Activated CD8-positive, alpha-beta T cell treated with anti-CD3 and anti-CD28 coated beads for 36 hours (primary cell): ENCODE measurements at regions not wholly inside any gene's neighbourhood (a gene's known extent, or its start where the extent isn't known, plus 50 kb on each side); places are given as distances from the start of the nearest gene placed in this dataset.

Experiments
- ATAC-seq: fragments of 200-7000 bp; cut with Tn5 transposase; one replicate; pipeline ENCODE4 v1.10.0; 2021; ENCODE audit warnings: mild to moderate bottlenecking, moderate library complexity
- CTCF ChIA-PET: fragments of 350-600 bp; sonication (Branson Sonifier 250); formaldehyde crosslinking; loops from one replicate; lab custom pipeline; 2021; ENCODE audit warnings: antibody characterized with exemption; lab: Charles Lee
- POLR2A ChIA-PET: fragments of 350-600 bp; sonication (Branson Sonifier 250); formaldehyde crosslinking; loops from one replicate; lab custom pipeline; 2021; ENCODE audit warnings: antibody characterized with exemption; lab: Charles Lee
- DNase-seq: peaks from one replicate; pipeline ENCODE4 v3.0.0-alpha.2; 2020
- H3K27ac Mint-ChIP-seq: one replicate; pipeline ENCODE4 v1.8.0; 2021; ENCODE audit warnings: mild to moderate bottlenecking, mixed read lengths
- H3K27me3 Mint-ChIP-seq: one replicate; pipeline ENCODE4 v1.8.0; 2021; ENCODE audit warnings: mixed read lengths
- H3K36me3 Mint-ChIP-seq: one replicate; pipeline ENCODE4 v1.8.0; 2021; ENCODE audit warnings: low read depth, mixed read lengths
- H3K4me1 Mint-ChIP-seq: one replicate; pipeline ENCODE4 v1.8.0; 2021; ENCODE audit warnings: low read depth, mixed read lengths
- H3K4me3 Mint-ChIP-seq: one replicate; pipeline ENCODE4 v1.8.0; 2021; ENCODE audit warnings: mild to moderate bottlenecking, moderate library complexity, mixed read lengths
- H3K9me3 Mint-ChIP-seq: one replicate; pipeline ENCODE4 v1.8.0; 2021; ENCODE audit warnings: mixed read lengths
- CTCF ChIP-seq: fragments of 200-600 bp; IDR thresholded peaks from one replicate; pipeline ENCODE4 v1.8.0; 2022; ENCODE audit warnings: antibody characterized with exemption, mild to moderate bottlenecking
- intact Hi-C: fragments of 100-400 bp; cut with micrococcal nuclease; formaldehyde crosslinking; loops from one replicate; pipeline ENCODE4 v1.10.0; 2022

- intact Hi-C loops = no loop called here
- Mint-ChIP-seq H3K36me3 (no peaks in the 10 kb centered on the region), H3K9me3 (no peaks in the 10 kb centered on the region), H3K4me1 (no peaks in the 10 kb centered on the region), H3K27ac (no peak overlapping the region), H3K4me3 (no peak overlapping the region), H3K27me3 (peaks cover 1% of the 10 kb centered on the region)
- TF ChIP-seq CTCF = no peak
- POLR2A ChIA-PET = interaction anchor here (1.0 kb wide), 1 partner anchor 8 kb away, joined by 3 read pairs; no protein-coding TSS in a partner anchor
- CTCF ChIA-PET = no interaction called here
- ATAC-seq = no peak
- no peak for DNase-seq
Measured at GRCh38 chr10:29838539-29838938, 203.8 kb upstream of the SVIL start.

- POLR2A ChIA-PET = interaction anchor here (0.7 kb wide), 1 partner anchor 55 kb away, joined by 3 read pairs; no protein-coding TSS in a partner anchor
- TF ChIP-seq CTCF = no peak
Measured at GRCh38 chr10:29837586-29837985, 202.8 kb upstream of the SVIL start.

GRCh38 chr10:29836396-29836795 lies 201.6 kb upstream of the SVIL start:
- H3K27me3 Mint-ChIP-seq = peaks cover 3% of the 10 kb centered on the region
- H3K4me1 Mint-ChIP-seq = no peaks in the 10 kb centered on the region
- TF ChIP-seq CTCF = no peak
- POLR2A ChIA-PET = interaction anchor here (0.7 kb wide), 2 partner anchors 14 to 483 kb away, joined by 3 read pairs; no protein-coding TSS in a partner anchor
- H3K9me3 Mint-ChIP-seq = no peaks in the 10 kb centered on the region
- intact Hi-C loops = no loop called here
- H3K4me3 Mint-ChIP-seq = no peak overlapping the region
- CTCF ChIA-PET = no interaction called here
- H3K27ac Mint-ChIP-seq = no peak overlapping the region
- ATAC-seq = no peak
- no peak for DNase-seq
- H3K36me3 Mint-ChIP-seq = no peaks in the 10 kb centered on the region

More at GRCh38 chr10:29837586-29837985, 202.8 kb upstream of the SVIL start:
- no peak for ATAC-seq
- H3K27me3 Mint-ChIP-seq = peaks cover 3% of the 10 kb centered on the region
- DNase-seq = no peak
- no peaks in the 10 kb centered on the region for H3K9me3 Mint-ChIP-seq
- no peak overlapping the region for H3K27ac Mint-ChIP-seq
- intact Hi-C loops = no loop called here
- no peaks in the 10 kb centered on the region for H3K36me3 Mint-ChIP-seq
- CTCF ChIA-PET = no interaction called here
- no peak overlapping the region for H3K4me3 Mint-ChIP-seq
- no peaks in the 10 kb centered on the region for H3K4me1 Mint-ChIP-seq

GRCh38 chr10:29835055-29835454 lies 200.3 kb upstream of the SVIL start:
- intact Hi-C loops = no loop called here
- no peak for TF ChIP-seq CTCF
- ChIA-PET POLR2A (no interaction called here), CTCF (no interaction called here)
- peaks cover 3% of the 10 kb centered on the region for H3K27me3 Mint-ChIP-seq
- no peaks in the 10 kb centered on the region for H3K9me3 Mint-ChIP-seq
- no peaks in the 10 kb centered on the region for H3K4me1 Mint-ChIP-seq
- no peak for ATAC-seq
- H3K4me3 Mint-ChIP-seq = no peak overlapping the region
- no peaks in the 10 kb centered on the region for H3K36me3 Mint-ChIP-seq
- no peak overlapping the region for H3K27ac Mint-ChIP-seq
- no peak for DNase-seq

- Mint-ChIP-seq H3K27me3 (peaks cover 2% of the 10 kb centered on the region), H3K36me3 (no peaks in the 10 kb centered on the region), H3K4me3 (no peak overlapping the region), H3K27ac (no peak overlapping the region), H3K9me3 (peaks cover 6% of the 10 kb centered on the region), H3K4me1 (no peaks in the 10 kb centered on the region)
- TF ChIP-seq CTCF = no peak
- ATAC-seq (no peak), DNase-seq (no peak)
- POLR2A ChIA-PET = interaction anchor here (1.1 kb wide), 1 partner anchor 8 kb away, joined by 3 read pairs; no protein-coding TSS in a partner anchor
- CTCF ChIA-PET = no interaction called here
- intact Hi-C loops = no loop called here
Measured at GRCh38 chr10:29830531-29831512, 196.1 kb upstream of the SVIL start.
